ENCODE measurements at regions not wholly inside any gene's neighbourhood (a gene's known extent, or its start where the extent isn't known, plus 50 kb on each side); places are given as distances from the start of the nearest gene placed in this dataset.

- no peak for DNase-seq
Measured at GRCh38 chrX:40484408-40485091, 96.2 kb upstream of the ATP6AP2 start.

GRCh38 chrX:40483502-40483901, 97.3 kb upstream of the ATP6AP2 start:
- no peak for DNase-seq

- DNase-seq: no peak
Measured at GRCh38 chrX:40479777-40480318, 100.9 kb upstream of the ATP6AP2 start.

- DNase-seq: no peak
Measured at GRCh38 chrX:40478474-40479065, 102.2 kb upstream of the ATP6AP2 start.

- DNase-seq: no peak
Measured at GRCh38 chrX:40476958-40477357, 103.8 kb upstream of the ATP6AP2 start.

- no peak for DNase-seq
Measured at GRCh38 chrX:40474645-40475044, 106.1 kb upstream of the ATP6AP2 start.

GRCh38 chrX:40474205-40474626, 106.6 kb upstream of the ATP6AP2 start:
- no peak for DNase-seq

GRCh38 chrX:40473460-40474204, 107.1 kb upstream of the ATP6AP2 start:
- DNase-seq: no peak

- DNase-seq: peak; percentile 24
Measured at GRCh38 chrX:40471965-40472648, 108.7 kb upstream of the ATP6AP2 start.

- no peak for DNase-seq
Measured at GRCh38 chrX:40470830-40471429, 109.8 kb upstream of the ATP6AP2 start.

GRCh38 chrX:40469316-40469715, 111.5 kb upstream of the ATP6AP2 start:
- DNase-seq: no peak

GRCh38 chrX:40468033-40468846, 112.5 kb upstream of the ATP6AP2 start:
- no peak for DNase-seq

GRCh38 chrX:40467454-40467853, 113.3 kb upstream of the ATP6AP2 start:
- no peak for DNase-seq

GRCh38 chrX:40465735-40466551, 114.8 kb upstream of the ATP6AP2 start:
- no peak for DNase-seq

- no peak for DNase-seq
Measured at GRCh38 chrX:40462795-40463194, 118.0 kb upstream of the ATP6AP2 start.

GRCh38 chrX:40460926-40461325, 119.8 kb upstream of the ATP6AP2 start:
- no peak for DNase-seq

GRCh38 chrX:40459571-40460158, 121.1 kb upstream of the ATP6AP2 start:
- no peak for DNase-seq

GRCh38 chrX:40457406-40457805, 123.4 kb upstream of the ATP6AP2 start:
- DNase-seq: no peak

- no peak for DNase-seq
Measured at GRCh38 chrX:40452031-40452430, 128.7 kb upstream of the ATP6AP2 start.

- DNase-seq: no peak
Measured at GRCh38 chrX:40449956-40450706, 130.6 kb upstream of the ATP6AP2 start.

All from activated T-cell treated with anti-CD3 and anti-CD28 coated beads, Interleukin-2, amount 50 U/mL, for 1 hour (primary cell).